C4-2B (cell line): ENCODE measurements at regions not wholly inside any gene's neighbourhood (a gene's known extent, or its start where the extent isn't known, plus 50 kb on each side); places are given as distances from the start of the nearest gene placed in this dataset.

Experiments used
- CTCF ChIP-seq: fragments of 450-650 bp; conservative IDR thresholded peaks from 2 replicates; pipeline ENCODE4 v1.5.1; 2017; ENCODE audit warnings: mild to moderate bottlenecking
- ZFX ChIP-seq: fragments of 450-650 bp; IDR thresholded peaks from 2 replicates; pipeline ENCODE4 v1.6.1; 2017

- TF ChIP-seq CTCF (no peak), ZFX (no peak)
Measured at GRCh38 chr16:87153326-87153725, 163.9 kb downstream of the C16orf95 start.
